KMS-11 (cell line): ENCODE measurements at regions not wholly inside any gene's neighbourhood (a gene's known extent, or its start where the extent isn't known, plus 50 kb on each side); places are given as distances from the start of the nearest gene placed in this dataset.

Experiments used
- H2AFZ ChIP-seq: fragments of 200-600 bp; sonication (generic); 2 replicates; pipeline ENCODE4 v1.6.1; 2016; ENCODE audit warnings: antibody characterized with exemption, mixed run types, low read depth
- H3K27ac ChIP-seq: fragments of 200-600 bp; sonication (generic); 2 replicates; pipeline ENCODE4 v1.6.1; 2016; ENCODE audit warnings: mild to moderate bottlenecking, mixed run types
- H3K27me3 ChIP-seq: fragments of 200-600 bp; sonication (generic); 2 replicates; pipeline ENCODE4 v1.6.1; 2017; ENCODE audit warnings: mild to moderate bottlenecking, low read depth, mixed run types, moderate library complexity; ENCODE audit not compliant: insufficient read depth
- H3K36me3 ChIP-seq: fragments of 200-600 bp; sonication (generic); 2 replicates; pipeline ENCODE4 v1.6.1; 2017; ENCODE audit warnings: mild to moderate bottlenecking, mixed run types; ENCODE audit not compliant: insufficient read depth
- H3K4me1 ChIP-seq: fragments of 200-600 bp; sonication (generic); 2 replicates; pipeline ENCODE4 v1.6.1; 2016; ENCODE audit warnings: mild to moderate bottlenecking, low read depth, mixed run types; ENCODE audit not compliant: poor library complexity, severe bottlenecking
- H3K4me2 ChIP-seq: fragments of 200-600 bp; sonication (generic); 2 replicates; pipeline ENCODE4 v1.7.0; 2016; ENCODE audit warnings: mild to moderate bottlenecking, mixed run types
- H3K4me3 ChIP-seq: fragments of 200-600 bp; sonication (generic); IDR thresholded peaks from 2 replicates; pipeline ENCODE4 v1.6.1; 2017; ENCODE audit warnings: low read depth, low read length, mixed read lengths; ENCODE audit not compliant: insufficient read depth
- H3K79me2 ChIP-seq: fragments of 200-600 bp; sonication (generic); 2 replicates; pipeline ENCODE4 v1.6.1; 2016; ENCODE audit warnings: low read depth, mixed run types; ENCODE audit not compliant: insufficient read depth
- H3K9ac ChIP-seq: fragments of 200-600 bp; sonication (generic); 2 replicates; pipeline ENCODE4 v1.6.1; 2016; ENCODE audit warnings: mild to moderate bottlenecking, mixed run types
- H4K20me1 ChIP-seq: fragments of 200-600 bp; sonication (generic); 2 replicates; pipeline ENCODE4 v1.6.1; 2016; ENCODE audit warnings: mild to moderate bottlenecking, mixed run types; ENCODE audit not compliant: insufficient read depth
- TF ChIP-seq, protein P1 (sequence below): fragments of 200-600 bp; sonication (generic); conservative IDR thresholded peaks from 2 replicates; pipeline ENCODE4 v1.6.1; 2017; ENCODE audit warnings: low read depth, mild to moderate bottlenecking, antibody characterized with exemption, low read length, moderate library complexity, mixed read lengths

DNA sequence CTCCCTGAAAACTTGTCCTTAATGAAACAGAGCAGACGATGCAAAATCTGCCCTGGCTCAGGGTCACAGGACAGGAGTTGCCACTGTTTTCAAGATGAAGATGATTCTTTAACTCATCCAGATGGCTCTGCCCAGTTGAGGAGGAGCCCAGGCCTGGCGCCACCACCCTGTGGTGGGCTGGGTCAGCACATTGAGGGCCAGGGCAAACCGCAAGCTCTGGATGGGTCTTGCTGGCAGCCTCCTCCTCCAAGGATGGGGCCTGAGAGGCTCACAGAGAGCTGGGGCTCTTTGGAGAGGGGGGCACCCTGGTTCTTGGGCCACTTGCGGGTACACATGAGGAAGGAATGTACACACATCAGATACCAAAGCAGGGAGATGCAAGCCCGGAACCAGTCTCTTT, 158.2 kb downstream of the NUAK1 start:
- Histone ChIP-seq H3K4me2 (no peak overlapping the region), H3K27ac (no peak overlapping the region), H4K20me1 (no peaks in the 10 kb centered on the region), H3K4me1 (no peaks in the 10 kb centered on the region), H2AFZ (no peak overlapping the region), H3K4me3 (no peak overlapping the region), H3K36me3 (no peaks in the 10 kb centered on the region), H3K79me2 (no peaks in the 10 kb centered on the region), H3K27me3 (no peaks in the 10 kb centered on the region), H3K9ac (no peak overlapping the region)
- TF ChIP-seq, protein P1, sequence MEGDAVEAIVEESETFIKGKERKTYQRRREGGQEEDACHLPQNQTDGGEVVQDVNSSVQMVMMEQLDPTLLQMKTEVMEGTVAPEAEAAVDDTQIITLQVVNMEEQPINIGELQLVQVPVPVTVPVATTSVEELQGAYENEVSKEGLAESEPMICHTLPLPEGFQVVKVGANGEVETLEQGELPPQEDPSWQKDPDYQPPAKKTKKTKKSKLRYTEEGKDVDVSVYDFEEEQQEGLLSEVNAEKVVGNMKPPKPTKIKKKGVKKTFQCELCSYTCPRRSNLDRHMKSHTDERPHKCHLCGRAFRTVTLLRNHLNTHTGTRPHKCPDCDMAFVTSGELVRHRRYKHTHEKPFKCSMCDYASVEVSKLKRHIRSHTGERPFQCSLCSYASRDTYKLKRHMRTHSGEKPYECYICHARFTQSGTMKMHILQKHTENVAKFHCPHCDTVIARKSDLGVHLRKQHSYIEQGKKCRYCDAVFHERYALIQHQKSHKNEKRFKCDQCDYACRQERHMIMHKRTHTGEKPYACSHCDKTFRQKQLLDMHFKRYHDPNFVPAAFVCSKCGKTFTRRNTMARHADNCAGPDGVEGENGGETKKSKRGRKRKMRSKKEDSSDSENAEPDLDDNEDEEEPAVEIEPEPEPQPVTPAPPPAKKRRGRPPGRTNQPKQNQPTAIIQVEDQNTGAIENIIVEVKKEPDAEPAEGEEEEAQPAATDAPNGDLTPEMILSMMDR, result no peak

DNA sequence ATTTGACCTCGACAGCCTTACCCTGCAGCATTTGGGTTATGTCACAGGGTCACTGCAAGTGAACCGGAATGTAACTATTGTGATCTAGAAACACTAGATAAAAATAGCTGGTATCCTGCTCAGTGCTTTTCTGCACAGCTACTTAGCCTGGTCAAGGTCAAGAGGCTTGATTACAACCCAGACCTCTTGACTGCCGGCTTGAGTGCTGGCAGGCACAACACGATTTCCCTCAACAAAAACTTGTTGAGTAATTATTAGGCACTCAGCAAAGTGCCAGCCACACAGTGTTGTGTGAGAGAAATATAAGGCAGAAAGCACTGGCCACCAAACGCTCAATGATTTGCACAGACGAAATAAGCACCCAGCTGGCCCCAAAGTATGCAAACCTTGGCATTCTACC, 156.7 kb downstream of the NUAK1 start:
- H3K27me3 ChIP-seq, result no peaks in the 10 kb centered on the region
- peaks cover 11% of the 10 kb centered on the region for H3K4me1 ChIP-seq
- H3K27ac ChIP-seq, result no peak overlapping the region
- no peaks in the 10 kb centered on the region for H4K20me1 ChIP-seq
- TF ChIP-seq, protein P1, result no peak
- no peak overlapping the region for H3K4me2 ChIP-seq
- no peaks in the 10 kb centered on the region for H3K36me3 ChIP-seq
- no peak overlapping the region for H3K9ac ChIP-seq
- no peaks in the 10 kb centered on the region for H3K79me2 ChIP-seq
- no peak overlapping the region for H3K4me3 ChIP-seq
- H2AFZ ChIP-seq, result no peak overlapping the region

DNA sequence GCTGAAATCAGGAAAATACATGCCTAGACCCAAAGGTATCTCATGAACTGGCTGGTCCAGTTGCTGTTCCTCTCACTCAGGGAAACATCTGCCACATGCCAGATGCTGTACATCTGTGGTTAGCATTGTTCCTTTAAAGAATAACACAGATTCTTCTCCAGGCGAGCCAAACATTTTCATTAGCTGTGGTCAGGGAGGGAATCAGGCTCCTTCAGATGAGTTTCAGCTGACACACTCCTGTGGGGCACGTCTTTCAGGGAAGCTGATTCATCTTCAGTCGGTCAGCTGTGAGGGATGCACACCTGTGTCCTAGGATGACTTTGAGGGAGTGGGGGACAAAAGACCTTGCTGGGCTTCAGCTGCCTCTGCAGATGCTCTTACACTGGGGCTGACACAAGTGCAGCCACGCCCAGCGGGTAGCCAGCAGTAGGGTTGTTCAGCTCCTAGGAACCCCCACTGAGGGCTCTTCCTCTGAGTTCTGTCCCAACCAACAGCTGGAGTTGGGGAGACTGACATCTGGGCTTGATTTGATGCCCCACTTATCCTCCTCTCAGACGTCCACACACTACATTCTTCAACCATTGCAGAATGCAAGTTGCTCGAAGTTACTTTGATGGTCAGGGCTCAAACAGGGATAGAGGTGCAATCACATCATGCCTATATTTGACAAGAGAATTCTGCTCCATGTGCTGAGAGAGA, 155.0 kb downstream of the NUAK1 start:
- H3K4me3 ChIP-seq, result no peak overlapping the region
- H3K4me1 ChIP-seq, result peaks cover 19% of the 10 kb centered on the region
- TF ChIP-seq, protein P1, result no peak
- H3K79me2 ChIP-seq, result no peaks in the 10 kb centered on the region
- H3K27me3 ChIP-seq, result no peaks in the 10 kb centered on the region
- H3K4me2 ChIP-seq, result no peak overlapping the region
- H3K27ac ChIP-seq, result no peak overlapping the region
- H3K36me3 ChIP-seq, result no peaks in the 10 kb centered on the region
- no peak overlapping the region for H3K9ac ChIP-seq
- no peaks in the 10 kb centered on the region for H4K20me1 ChIP-seq
- H2AFZ ChIP-seq, result no peak overlapping the region

DNA sequence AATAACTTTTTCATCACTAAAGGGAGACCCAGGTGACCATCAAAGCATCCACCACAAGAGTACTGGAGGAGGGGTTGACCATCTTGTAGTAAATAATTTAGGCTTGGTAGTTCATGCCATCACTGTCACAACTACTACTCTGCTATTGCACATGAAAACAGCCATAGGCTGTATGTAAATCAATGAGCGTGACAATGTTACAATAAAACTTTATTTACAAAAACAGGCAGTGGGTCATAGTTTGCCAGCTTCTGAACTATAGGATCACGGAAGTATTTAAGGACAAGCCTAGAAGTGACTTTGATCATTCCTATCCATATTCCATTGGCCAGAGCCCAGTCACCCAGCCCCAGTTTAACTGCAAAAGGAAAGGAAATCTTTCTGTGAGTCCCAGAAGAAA, 153.4 kb downstream of the NUAK1 start:
- H3K9ac ChIP-seq, result no peak overlapping the region
- H3K27ac ChIP-seq, result no peak overlapping the region
- H3K27me3 ChIP-seq, result no peaks in the 10 kb centered on the region
- no peak overlapping the region for H3K4me3 ChIP-seq
- no peaks in the 10 kb centered on the region for H3K36me3 ChIP-seq
- TF ChIP-seq, protein P1, result no peak
- peaks cover 19% of the 10 kb centered on the region for H3K4me1 ChIP-seq
- H4K20me1 ChIP-seq, result no peaks in the 10 kb centered on the region
- no peak overlapping the region for H3K4me2 ChIP-seq
- no peak overlapping the region for H2AFZ ChIP-seq
- H3K79me2 ChIP-seq, result no peaks in the 10 kb centered on the region
